ENCODE measurements at regions not wholly inside any gene's neighbourhood (a gene's known extent, or its start where the extent isn't known, plus 50 kb on each side); places are given as distances from the start of the nearest gene placed in this dataset.

GRCh38 chr16:26524846-26525245 is 541.9 kb upstream of the C16orf82 start:
- Histone ChIP-seq H3K9me3 (no peaks in the 10 kb centered on the region), H3K36me3 (no peaks in the 10 kb centered on the region), H3K4me3 (ENCODE audit: low read depth in 1 of 2, low read length in 1 of 2) (no peak overlapping the region), H3K27me3 (no peaks in the 10 kb centered on the region), H3K27ac (no peak overlapping the region), H3K4me1 (ENCODE audit: control insufficient read depth in 1 of 2, insufficient read depth in 1 of 2, low read depth in 1 of 2, low read length in 1 of 2) (no peaks in the 10 kb centered on the region)
- TF ChIP-seq CTCF (IDR thresholded peaks at IDR 0.05): no peak

- TF ChIP-seq CTCF (IDR thresholded peaks at IDR 0.05): no peak
- no peak overlapping the region for H3K4me3 ChIP-seq (ENCODE audit: low read depth in 1 of 2, low read length in 1 of 2)
These were observed 540.9 kb upstream of the C16orf82 start for GRCh38 chr16:26525856-26526255.

GRCh38 chr16:26526633-26527032 is 540.1 kb upstream of the C16orf82 start:
- no peaks in the 10 kb centered on the region for H3K4me1 ChIP-seq (ENCODE audit: control insufficient read depth in 1 of 2, insufficient read depth in 1 of 2, low read depth in 1 of 2, low read length in 1 of 2)
- no peaks in the 10 kb centered on the region for H3K9me3 ChIP-seq
- no peak overlapping the region for H3K27ac ChIP-seq
- no peak overlapping the region for H3K4me3 ChIP-seq (ENCODE audit: low read depth in 1 of 2, low read length in 1 of 2)
- H3K27me3 ChIP-seq: no peaks in the 10 kb centered on the region
- H3K36me3 ChIP-seq: no peaks in the 10 kb centered on the region
- no peak for TF ChIP-seq CTCF (IDR thresholded peaks at IDR 0.05)

More at GRCh38 chr16:26525856-26526255, 540.9 kb upstream of the C16orf82 start:
- Histone ChIP-seq H3K27ac (no peak overlapping the region), H3K36me3 (no peaks in the 10 kb centered on the region), H3K27me3 (no peaks in the 10 kb centered on the region), H3K9me3 (no peaks in the 10 kb centered on the region), H3K4me1 (ENCODE audit: control insufficient read depth in 1 of 2, insufficient read depth in 1 of 2, low read depth in 1 of 2, low read length in 1 of 2) (no peaks in the 10 kb centered on the region)

- H3K4me3 ChIP-seq (ENCODE audit: low read depth in 1 of 2, low read length in 1 of 2): no peak overlapping the region
- no peak for TF ChIP-seq CTCF (IDR thresholded peaks at IDR 0.05)
- no peaks in the 10 kb centered on the region for H3K36me3 ChIP-seq
- no peaks in the 10 kb centered on the region for H3K9me3 ChIP-seq
- H3K27me3 ChIP-seq: no peaks in the 10 kb centered on the region
- no peak overlapping the region for H3K27ac ChIP-seq
- H3K4me1 ChIP-seq (ENCODE audit: control insufficient read depth in 1 of 2, insufficient read depth in 1 of 2, low read depth in 1 of 2, low read length in 1 of 2): no peaks in the 10 kb centered on the region
These were observed 536.0 kb upstream of the C16orf82 start for GRCh38 chr16:26530584-26531289.

- H3K4me1 ChIP-seq (ENCODE audit: control insufficient read depth in 1 of 2, insufficient read depth in 1 of 2, low read depth in 1 of 2, low read length in 1 of 2): no peaks in the 10 kb centered on the region
- H3K4me3 ChIP-seq (ENCODE audit: low read depth in 1 of 2, low read length in 1 of 2): no peak overlapping the region
- no peaks in the 10 kb centered on the region for H3K27me3 ChIP-seq
- TF ChIP-seq CTCF (IDR thresholded peaks at IDR 0.05): no peak
- no peak overlapping the region for H3K27ac ChIP-seq
- H3K9me3 ChIP-seq: no peaks in the 10 kb centered on the region
- H3K36me3 ChIP-seq: no peaks in the 10 kb centered on the region
These were observed 535.4 kb upstream of the C16orf82 start for GRCh38 chr16:26531290-26531730.

All from neutrophil (primary cell).